GM12878 (cell line): ENCODE measurements at regions not wholly inside any gene's neighbourhood (a gene's known extent, or its start where the extent isn't known, plus 50 kb on each side); places are given as distances from the start of the nearest gene placed in this dataset.

Source experiments
- CREB1 ChIP-seq: IDR thresholded peaks from 2 replicates; pipeline ENCODE4 v1.6.1; 2012; ENCODE audit warnings: low read depth, mild to moderate bottlenecking, inconsistent platforms
- EGR1 ChIP-seq, 2 experiments: IDR thresholded peaks; 1 replicate in 1 of 2; 2 replicates in 1 of 2; pipeline ENCODE4 v1.6.1; 2011 to 2012; ENCODE audit warnings: low read depth in 2 of 2, low read length in 2 of 2, borderline replicate concordance in 1 of 2, mild to moderate bottlenecking in 1 of 2, moderate library complexity in 1 of 2
- GATAD2B ChIP-seq: fragments of 450-650 bp; conservative IDR thresholded peaks from 2 replicates; pipeline ENCODE4 v1.6.1; 2017; ENCODE audit warnings: low read depth, mild to moderate bottlenecking, moderate library complexity
- KAT2A ChIP-seq: conservative IDR thresholded peaks from 2 replicates; pipeline ENCODE4 v1.6.1; 2011; ENCODE audit warnings: low read depth, low read length; ENCODE audit not compliant: control insufficient read depth
- PAX8 ChIP-seq: fragments of 450-650 bp; IDR thresholded peaks from 2 replicates; pipeline ENCODE4 v1.6.1; 2017; ENCODE audit warnings: mild to moderate bottlenecking, moderate library complexity
- SMAD1 ChIP-seq: fragments of 450-650 bp; IDR thresholded peaks from 2 replicates; pipeline ENCODE4 v1.6.1; 2018; ENCODE audit warnings: mild to moderate bottlenecking, low read depth; ENCODE audit not compliant: partially characterized antibody
- SRF ChIP-seq, 2 experiments: IDR thresholded peaks; 2 replicates each; pipeline ENCODE4 v1.6.1; 2011; ENCODE audit warnings: low read depth in 2 of 2, low read length in 2 of 2, mild to moderate bottlenecking in 1 of 2, moderate library complexity in 1 of 2
- TBL1XR1 ChIP-seq: IDR thresholded peaks from 2 replicates; pipeline ENCODE4 v1.6.1; 2012; ENCODE audit warnings: low read depth, low read length, improper control_type of control experiment
- WRNIP1 ChIP-seq: IDR thresholded peaks from 2 replicates; pipeline ENCODE4 v1.6.1; 2011; ENCODE audit warnings: low read depth, low read length, improper control_type of control experiment, borderline replicate concordance
- ZNF217 ChIP-seq: fragments of 450-650 bp; IDR thresholded peaks from 2 replicates; pipeline ENCODE4 v1.6.1; 2017; ENCODE audit warnings: antibody characterized with exemption, mild to moderate bottlenecking
- ZNF24 ChIP-seq: fragments of 450-650 bp; IDR thresholded peaks from 2 replicates; pipeline ENCODE4 v1.6.1; 2017; ENCODE audit warnings: antibody characterized with exemption, mild to moderate bottlenecking
- TF ChIP-seq, protein P1 (sequence below): IDR thresholded peaks from 2 replicates; pipeline ENCODE4 v1.6.1; 2012; ENCODE audit warnings: low read length, inconsistent platforms
- TF ChIP-seq, protein P2 (sequence below): fragments of 150-350 bp; IDR thresholded peaks from 2 replicates; pipeline ENCODE4 v1.6.1; 2014; ENCODE audit warnings: mild to moderate bottlenecking, low read depth, low read length
- TF ChIP-seq, protein P3 (sequence below), 3 experiments: IDR thresholded peaks in 2 of 3; conservative IDR thresholded peaks in 1 of 3; 2 replicates each; pipeline ENCODE4 v1.5.1; 2011; ENCODE audit warnings: low read depth in 3 of 3, low read length in 3 of 3, mild to moderate bottlenecking in 3 of 3, control low read depth in 2 of 3, moderate library complexity in 2 of 3, inconsistent platforms in 1 of 3, mixed read lengths in 1 of 3; ENCODE audit not compliant: control insufficient read depth in 2 of 3, insufficient read depth in 1 of 3; ENCODE audit errors: extremely low read depth in 1 of 3
- TF ChIP-seq, protein P4 (sequence below): fragments of 450-650 bp; IDR thresholded peaks from 2 replicates; pipeline ENCODE4 v1.6.1; 2017; ENCODE audit warnings: mild to moderate bottlenecking, moderate library complexity
- TF ChIP-seq, protein P5 (sequence below): fragments of 450-650 bp; IDR thresholded peaks from 2 replicates; pipeline ENCODE4 v1.6.1; 2017; ENCODE audit warnings: low read depth, mild to moderate bottlenecking, moderate library complexity

DNA sequence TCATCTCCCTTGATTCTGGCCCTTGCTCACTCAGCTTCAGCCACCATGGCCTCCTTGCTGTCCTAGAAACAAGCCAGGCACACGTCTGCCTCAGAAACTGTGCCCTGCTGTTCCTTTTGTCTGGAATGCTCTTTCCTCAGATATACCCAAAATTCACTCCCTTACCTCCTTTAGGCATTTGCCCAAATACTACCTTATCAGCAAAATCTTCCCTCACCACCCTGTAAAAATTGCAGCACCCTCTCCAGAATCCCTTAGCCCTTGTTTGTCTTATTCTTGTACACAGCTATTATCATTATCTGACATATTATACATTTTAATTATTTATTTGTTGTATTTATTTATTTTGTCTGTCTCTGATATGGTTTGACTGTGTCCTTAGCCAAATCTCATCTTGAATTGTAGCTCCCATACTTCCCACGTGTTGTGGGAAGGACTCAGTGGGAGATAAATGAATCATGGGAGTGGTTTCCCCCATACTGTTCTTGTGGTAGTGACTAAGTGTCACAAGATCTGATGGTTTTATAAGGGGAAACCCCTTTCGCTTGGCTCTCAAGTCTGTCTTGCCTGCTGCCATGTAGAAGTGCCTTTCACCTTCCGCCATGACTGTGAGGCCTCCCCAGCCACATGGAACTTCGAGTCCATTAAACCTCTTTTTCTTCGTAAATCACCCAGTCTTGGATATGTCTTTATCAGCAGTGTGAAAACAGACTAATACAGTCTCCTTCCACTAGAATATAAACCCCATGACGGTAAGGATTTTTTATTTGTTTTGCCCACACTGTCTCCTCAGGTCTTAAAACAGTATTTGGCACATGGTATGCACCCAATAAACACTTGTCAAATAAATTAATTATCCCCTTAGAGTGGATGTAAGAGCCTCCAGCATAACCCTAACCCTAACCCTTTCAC lies 60.0 kb upstream of the STT3B start (continued):
- TF ChIP-seq PAX8 (no peak), GATAD2B (no peak), CREB1 (no peak), KAT2A (no peak), ZNF217 (no peak), WRNIP1 (no peak), SMAD1 (no peak), SRF (IDR thresholded peaks at IDR 0.05; ENCODE audit: low read depth in 2 of 2, low read length in 2 of 2) (no peak), TBL1XR1 (no peak), ZNF24 (no peak), EGR1 (IDR thresholded peaks at IDR 0.05; ENCODE audit: borderline replicate concordance in 1 of 2, low read depth in 2 of 2, low read length in 2 of 2) (no peak)
- TF ChIP-seq, protein P1, sequence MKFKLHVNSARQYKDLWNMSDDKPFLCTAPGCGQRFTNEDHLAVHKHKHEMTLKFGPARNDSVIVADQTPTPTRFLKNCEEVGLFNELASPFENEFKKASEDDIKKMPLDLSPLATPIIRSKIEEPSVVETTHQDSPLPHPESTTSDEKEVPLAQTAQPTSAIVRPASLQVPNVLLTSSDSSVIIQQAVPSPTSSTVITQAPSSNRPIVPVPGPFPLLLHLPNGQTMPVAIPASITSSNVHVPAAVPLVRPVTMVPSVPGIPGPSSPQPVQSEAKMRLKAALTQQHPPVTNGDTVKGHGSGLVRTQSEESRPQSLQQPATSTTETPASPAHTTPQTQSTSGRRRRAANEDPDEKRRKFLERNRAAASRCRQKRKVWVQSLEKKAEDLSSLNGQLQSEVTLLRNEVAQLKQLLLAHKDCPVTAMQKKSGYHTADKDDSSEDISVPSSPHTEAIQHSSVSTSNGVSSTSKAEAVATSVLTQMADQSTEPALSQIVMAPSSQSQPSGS: no peak
- TF ChIP-seq, protein P2, sequence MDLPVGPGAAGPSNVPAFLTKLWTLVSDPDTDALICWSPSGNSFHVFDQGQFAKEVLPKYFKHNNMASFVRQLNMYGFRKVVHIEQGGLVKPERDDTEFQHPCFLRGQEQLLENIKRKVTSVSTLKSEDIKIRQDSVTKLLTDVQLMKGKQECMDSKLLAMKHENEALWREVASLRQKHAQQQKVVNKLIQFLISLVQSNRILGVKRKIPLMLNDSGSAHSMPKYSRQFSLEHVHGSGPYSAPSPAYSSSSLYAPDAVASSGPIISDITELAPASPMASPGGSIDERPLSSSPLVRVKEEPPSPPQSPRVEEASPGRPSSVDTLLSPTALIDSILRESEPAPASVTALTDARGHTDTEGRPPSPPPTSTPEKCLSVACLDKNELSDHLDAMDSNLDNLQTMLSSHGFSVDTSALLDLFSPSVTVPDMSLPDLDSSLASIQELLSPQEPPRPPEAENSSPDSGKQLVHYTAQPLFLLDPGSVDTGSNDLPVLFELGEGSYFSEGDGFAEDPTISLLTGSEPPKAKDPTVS: no peak
- TF ChIP-seq, protein P3, sequence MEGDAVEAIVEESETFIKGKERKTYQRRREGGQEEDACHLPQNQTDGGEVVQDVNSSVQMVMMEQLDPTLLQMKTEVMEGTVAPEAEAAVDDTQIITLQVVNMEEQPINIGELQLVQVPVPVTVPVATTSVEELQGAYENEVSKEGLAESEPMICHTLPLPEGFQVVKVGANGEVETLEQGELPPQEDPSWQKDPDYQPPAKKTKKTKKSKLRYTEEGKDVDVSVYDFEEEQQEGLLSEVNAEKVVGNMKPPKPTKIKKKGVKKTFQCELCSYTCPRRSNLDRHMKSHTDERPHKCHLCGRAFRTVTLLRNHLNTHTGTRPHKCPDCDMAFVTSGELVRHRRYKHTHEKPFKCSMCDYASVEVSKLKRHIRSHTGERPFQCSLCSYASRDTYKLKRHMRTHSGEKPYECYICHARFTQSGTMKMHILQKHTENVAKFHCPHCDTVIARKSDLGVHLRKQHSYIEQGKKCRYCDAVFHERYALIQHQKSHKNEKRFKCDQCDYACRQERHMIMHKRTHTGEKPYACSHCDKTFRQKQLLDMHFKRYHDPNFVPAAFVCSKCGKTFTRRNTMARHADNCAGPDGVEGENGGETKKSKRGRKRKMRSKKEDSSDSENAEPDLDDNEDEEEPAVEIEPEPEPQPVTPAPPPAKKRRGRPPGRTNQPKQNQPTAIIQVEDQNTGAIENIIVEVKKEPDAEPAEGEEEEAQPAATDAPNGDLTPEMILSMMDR (IDR thresholded peaks at IDR 0.05 in 2 of 3, conservative IDR thresholded peaks at IDR 0.05 in 1 of 3; ENCODE audit: control insufficient read depth in 2 of 3, extremely low read depth in 1 of 3, insufficient read depth in 1 of 3, low read depth in 3 of 3, low read length in 3 of 3): no peak
- TF ChIP-seq, protein P4, sequence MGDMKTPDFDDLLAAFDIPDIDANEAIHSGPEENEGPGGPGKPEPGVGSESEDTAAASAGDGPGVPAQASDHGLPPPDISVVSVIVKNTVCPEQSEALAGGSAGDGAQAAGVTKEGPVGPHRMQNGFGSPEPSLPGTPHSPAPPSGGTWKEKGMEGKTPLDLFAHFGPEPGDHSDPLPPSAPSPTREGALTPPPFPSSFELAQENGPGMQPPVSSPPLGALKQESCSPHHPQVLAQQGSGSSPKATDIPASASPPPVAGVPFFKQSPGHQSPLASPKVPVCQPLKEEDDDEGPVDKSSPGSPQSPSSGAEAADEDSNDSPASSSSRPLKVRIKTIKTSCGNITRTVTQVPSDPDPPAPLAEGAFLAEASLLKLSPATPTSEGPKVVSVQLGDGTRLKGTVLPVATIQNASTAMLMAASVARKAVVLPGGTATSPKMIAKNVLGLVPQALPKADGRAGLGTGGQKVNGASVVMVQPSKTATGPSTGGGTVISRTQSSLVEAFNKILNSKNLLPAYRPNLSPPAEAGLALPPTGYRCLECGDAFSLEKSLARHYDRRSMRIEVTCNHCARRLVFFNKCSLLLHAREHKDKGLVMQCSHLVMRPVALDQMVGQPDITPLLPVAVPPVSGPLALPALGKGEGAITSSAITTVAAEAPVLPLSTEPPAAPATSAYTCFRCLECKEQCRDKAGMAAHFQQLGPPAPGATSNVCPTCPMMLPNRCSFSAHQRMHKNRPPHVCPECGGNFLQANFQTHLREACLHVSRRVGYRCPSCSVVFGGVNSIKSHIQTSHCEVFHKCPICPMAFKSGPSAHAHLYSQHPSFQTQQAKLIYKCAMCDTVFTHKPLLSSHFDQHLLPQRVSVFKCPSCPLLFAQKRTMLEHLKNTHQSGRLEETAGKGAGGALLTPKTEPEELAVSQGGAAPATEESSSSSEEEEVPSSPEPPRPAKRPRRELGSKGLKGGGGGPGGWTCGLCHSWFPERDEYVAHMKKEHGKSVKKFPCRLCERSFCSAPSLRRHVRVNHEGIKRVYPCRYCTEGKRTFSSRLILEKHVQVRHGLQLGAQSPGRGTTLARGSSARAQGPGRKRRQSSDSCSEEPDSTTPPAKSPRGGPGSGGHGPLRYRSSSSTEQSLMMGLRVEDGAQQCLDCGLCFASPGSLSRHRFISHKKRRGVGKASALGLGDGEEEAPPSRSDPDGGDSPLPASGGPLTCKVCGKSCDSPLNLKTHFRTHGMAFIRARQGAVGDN: peak; percentile 58; the same call in 1 of the 2 replicates
- TF ChIP-seq, protein P5, sequence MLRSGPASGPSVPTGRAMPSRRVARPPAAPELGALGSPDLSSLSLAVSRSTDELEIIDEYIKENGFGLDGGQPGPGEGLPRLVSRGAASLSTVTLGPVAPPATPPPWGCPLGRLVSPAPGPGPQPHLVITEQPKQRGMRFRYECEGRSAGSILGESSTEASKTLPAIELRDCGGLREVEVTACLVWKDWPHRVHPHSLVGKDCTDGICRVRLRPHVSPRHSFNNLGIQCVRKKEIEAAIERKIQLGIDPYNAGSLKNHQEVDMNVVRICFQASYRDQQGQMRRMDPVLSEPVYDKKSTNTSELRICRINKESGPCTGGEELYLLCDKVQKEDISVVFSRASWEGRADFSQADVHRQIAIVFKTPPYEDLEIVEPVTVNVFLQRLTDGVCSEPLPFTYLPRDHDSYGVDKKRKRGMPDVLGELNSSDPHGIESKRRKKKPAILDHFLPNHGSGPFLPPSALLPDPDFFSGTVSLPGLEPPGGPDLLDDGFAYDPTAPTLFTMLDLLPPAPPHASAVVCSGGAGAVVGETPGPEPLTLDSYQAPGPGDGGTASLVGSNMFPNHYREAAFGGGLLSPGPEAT: peak; percentile 46; the same call in 1 of the 2 replicates
